T-helper 2 cell (primary cell): ENCODE measurements at regions not wholly inside any gene's neighbourhood (a gene's known extent, or its start where the extent isn't known, plus 50 kb on each side); places are given as distances from the start of the nearest gene placed in this dataset.
A peak's percentile ranks its signal among the peaks of the same experiment; 100 is the strongest.
"Not testable (repeated sequence)": the region's sequence is repeated elsewhere in the genome, so short reads cannot be mapped to it uniquely, and the experiment has no call there.

ENCODE experiments used
- DNase-seq, 5 experiments: peaks; one replicate each; pipeline versions ENCODE4 v3.0.0 to v3.0.0-alpha.2; 2012 to 2022

GRCh38 chr2:95654897-95655296, 63.1 kb downstream of the TRIM43 start:
- DNase-seq = not testable (repeated sequence)

DNA sequence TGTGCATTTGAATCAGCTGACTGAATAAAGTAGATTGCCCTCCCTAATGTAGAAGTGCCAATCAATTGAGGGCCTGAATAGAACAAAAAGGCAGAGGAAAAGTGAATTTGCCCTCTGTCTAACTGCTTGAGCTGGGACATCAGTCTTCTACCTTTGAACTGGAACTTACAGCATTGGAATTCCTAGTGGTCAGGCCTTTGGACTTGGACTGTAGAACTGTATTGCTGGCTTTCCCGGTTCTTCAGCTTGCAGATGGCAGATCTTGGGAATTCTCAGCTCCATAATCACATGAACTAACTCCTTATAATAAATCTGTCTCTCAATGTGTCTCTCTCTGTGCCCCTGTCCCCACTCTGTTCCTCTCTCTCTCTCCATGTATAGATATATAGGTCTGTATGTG, 64.8 kb downstream of the TRIM43 start:
- not testable (repeated sequence) for DNase-seq

- not testable (repeated sequence) for DNase-seq
Measured at GRCh38 chr2:95657937-95658336, 66.1 kb downstream of the TRIM43 start.

DNA sequence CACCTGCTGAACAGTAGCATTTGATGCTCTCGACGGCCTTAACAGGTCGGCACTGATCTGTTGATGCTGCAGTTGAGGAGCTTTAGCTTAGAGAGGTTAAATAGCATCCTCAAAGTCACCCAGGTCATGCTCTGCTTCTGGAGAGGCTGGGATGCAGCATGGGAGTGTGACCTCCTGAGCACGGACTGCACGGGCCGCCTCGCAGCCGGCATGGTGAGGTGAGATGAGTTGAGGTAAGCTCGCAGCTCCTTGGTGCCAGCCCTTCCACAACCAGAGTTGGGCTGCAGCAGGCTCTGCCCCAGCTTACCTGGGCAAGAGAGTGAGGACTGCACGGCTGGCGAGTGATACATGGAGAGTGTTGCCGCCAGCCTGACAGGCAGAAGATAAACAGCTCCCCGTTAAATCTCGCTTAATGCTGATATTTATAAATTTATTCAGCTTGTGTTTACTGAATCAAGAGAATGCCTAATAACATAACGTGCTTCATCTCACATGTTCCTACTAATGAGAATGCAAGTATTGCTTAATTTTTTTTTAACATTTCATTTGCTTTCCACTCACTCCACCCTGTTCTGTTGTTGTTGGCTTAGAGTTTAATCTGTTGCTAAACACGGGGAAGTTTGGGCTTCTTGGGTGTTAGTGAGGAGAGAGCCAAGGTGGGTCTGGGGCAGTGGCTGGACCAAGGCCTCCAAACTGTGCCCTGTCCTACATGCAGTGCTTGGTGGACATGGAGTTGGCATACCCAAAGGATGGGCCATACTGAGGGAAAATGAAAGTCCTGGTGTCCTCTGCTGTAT, 69.2 kb downstream of the TRIM43 start:
- not testable (repeated sequence) for DNase-seq

GRCh38 chr2:95663471-95664441, 72.0 kb downstream of the TRIM43 start:
- DNase-seq = not testable (repeated sequence)

DNA sequence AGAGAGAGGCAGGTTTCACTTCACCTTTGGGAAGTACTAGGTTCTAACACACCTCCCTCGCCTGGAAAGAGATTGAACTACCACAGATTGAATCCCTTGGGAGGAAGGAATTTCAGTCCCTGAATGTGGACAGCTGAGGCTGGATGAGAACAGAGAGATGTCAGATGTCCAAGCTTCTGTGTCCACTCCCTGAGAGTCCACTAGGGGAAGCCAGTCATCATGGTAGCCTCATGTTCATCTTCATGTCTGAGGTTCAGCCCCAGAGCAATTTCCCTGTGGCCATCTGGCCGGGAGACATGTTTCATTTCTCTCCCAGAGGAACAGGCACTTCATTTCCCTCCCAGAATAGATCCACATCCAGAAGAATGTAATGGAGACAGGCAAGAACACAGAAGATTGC, 74.8 kb downstream of the TRIM43 start:
- not testable (repeated sequence) for DNase-seq

- DNase-seq = no peak
Measured at GRCh38 chr2:95667480-95667879, 75.7 kb downstream of the TRIM43 start.

GRCh38 chr2:95668934-95669333, 77.1 kb downstream of the TRIM43 start:
- peak in 1 of 5 experiments; percentile 91 for DNase-seq

DNA sequence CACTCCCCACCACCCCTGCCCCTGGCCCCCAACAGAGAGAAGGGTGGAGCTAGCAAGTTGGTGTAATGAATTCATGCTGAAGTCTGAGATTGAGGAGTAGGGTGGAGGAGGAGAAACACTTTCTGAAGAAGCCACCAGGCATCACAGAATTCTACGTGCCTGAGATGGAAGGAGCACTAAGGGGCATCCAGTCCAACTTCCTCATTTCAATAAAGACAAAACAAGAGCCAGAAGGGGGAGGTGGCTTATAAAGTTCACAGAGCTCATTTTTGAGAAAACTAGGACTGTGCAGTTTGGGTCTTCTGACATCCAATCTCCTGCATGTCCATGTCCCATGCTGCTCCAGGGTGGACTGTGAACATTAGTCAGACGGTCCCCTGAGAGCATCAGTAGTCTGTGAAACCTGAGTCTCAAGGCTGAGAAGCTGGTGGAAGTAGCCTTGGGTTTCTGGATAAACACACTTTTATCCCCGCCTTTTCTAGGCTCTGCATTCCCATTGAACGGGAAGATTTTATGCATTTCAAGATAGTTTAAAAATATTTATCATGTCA, 77.7 kb downstream of the TRIM43 start:
- no peak for DNase-seq

DNA sequence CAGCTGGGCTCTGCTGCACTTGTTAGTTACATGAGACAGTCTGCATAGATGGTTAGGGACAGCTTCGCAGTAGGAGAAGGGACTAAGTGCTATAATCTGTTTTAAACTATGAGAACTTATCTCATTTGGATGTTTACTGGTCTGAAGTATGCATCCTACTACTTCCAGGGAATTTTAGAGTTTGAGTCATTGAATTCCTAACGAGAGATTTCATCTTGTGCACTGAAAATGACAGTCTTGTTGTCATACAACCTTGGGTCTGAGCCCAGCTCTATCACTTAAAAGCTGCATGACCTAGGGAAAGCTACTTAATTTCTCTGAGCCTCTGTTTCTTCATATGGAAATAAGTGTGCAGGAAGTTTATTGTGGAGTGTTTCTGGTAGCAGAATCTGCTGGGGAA, 78.4 kb downstream of the TRIM43 start:
- DNase-seq = no peak

DNA sequence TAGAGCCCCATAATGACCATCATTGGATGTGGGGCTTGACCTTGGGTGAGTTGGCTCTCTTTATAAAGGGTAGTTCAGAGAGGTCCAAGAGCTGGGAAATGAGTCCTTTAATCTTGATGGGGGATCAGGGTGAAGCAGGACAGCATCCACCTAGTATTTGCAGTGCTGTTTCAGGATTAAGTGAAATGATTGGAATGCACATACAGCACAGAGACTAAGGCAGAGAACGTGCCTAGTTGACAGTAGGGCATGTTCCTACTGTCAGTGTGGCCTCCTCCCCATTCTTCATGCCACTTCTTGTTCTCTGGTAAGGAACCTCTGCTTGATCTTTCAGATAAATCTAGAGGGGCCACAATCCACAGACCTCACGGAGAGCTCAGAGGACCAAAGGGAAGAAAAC, 78.9 kb downstream of the TRIM43 start:
- no peak for DNase-seq

GRCh38 chr2:95671171-95671570, 79.4 kb downstream of the TRIM43 start:
- not testable (repeated sequence) for DNase-seq

DNA sequence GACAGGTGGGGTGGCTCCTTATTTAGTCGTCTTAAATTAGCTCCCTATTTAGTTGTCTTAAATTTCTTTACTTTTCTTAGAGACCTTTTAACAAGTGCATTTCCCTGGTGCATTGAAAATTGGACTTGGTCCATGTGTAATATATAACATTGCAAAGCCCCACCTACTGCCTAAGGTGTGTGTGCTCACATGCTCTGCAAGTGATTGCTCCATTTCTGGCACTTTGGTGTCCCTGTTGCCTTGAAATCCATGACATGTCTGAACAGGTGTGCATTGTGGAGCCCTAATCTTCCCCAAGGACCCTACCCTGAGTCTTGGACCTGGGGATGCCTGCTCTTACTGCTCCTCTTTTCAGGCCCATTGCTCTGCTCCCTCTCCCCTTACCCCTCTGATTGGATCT, 80.2 kb downstream of the TRIM43 start:
- DNase-seq = not testable (repeated sequence)

DNA sequence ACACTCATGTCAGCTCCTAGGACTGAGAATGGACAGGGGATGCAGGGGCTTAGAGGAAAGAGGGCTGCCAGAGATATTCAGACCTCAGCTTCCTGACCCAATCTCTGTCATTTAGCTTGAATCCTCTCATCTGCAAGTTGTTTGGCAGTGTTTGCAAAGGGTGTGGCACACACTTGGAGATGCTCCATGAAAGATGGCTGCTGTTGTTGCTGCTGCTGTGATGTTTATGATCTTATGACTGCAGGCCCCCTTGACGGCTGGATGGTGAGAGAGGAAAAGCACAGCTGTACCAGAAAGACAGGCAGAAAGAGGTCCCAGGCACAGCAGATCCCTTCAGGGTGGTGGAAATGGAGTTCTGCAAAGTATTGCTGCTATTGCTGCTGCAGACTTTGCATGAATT, 80.7 kb downstream of the TRIM43 start:
- DNase-seq = not testable (repeated sequence)

DNA sequence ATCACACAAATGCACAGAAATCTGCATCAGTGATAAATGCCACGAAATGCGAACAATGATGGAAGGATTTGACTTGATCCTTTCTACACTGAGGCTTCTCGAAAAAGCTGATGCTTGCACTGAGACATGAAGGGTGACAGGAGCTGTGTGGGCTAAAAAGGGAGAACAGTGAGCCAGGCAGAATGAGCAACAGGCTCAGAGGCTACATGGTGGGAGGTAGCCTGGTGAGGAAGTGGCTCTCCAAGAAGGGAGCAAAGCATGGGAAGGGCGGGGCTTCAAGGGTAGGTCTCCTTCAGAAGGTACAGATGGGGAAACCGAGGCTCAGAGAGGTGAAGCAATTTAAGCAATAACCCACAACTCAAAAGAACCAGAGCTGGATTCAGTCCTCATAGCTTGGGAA, 82.4 kb downstream of the TRIM43 start:
- DNase-seq = no peak

GRCh38 chr2:95676573-95676972, 84.8 kb downstream of the TRIM43 start:
- DNase-seq = not testable (repeated sequence)

GRCh38 chr2:95677346-95677745, 85.5 kb downstream of the TRIM43 start:
- no peak for DNase-seq

- DNase-seq = not testable (repeated sequence)
Measured at GRCh38 chr2:95677833-95678232, 86.0 kb downstream of the TRIM43 start.

- not testable (repeated sequence) for DNase-seq
Measured at GRCh38 chr2:95681158-95681557, 89.4 kb downstream of the TRIM43 start.

DNA sequence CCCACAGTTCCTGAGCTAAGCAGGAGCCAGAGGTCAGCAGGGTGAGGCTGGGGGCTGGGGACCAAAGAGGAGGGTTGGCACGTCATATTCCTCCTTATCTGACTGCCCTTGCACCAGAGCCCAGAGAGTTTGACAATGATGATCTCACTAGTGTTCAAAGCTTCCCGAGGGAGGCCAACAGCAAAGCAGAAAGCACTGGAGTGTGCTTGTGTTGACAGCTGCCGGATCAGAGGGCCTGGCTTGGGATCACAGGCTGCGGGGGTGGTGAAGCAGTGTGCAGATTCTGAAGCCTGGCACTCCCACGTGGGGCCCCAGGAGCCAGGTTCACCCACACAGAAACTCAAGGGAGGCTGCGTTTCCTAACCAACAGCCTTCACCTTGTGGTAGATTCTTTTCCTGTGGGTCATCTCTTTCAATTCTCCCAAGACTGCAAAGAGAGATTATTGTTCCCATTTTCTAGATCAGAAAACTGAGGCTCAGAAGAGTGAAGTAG, 89.8 kb downstream of the TRIM43 start:
- DNase-seq = not testable (repeated sequence)

GRCh38 chr2:95682889-95683517, 91.2 kb downstream of the TRIM43 start:
- DNase-seq = not testable (repeated sequence)

GRCh38 chr2:95685513-95685912, 93.7 kb downstream of the TRIM43 start:
- DNase-seq = no peak
